ENCODE measurements at regions not wholly inside any gene's neighbourhood (a gene's known extent, or its start where the extent isn't known, plus 50 kb on each side); places are given as distances from the start of the nearest gene placed in this dataset.

DNA sequence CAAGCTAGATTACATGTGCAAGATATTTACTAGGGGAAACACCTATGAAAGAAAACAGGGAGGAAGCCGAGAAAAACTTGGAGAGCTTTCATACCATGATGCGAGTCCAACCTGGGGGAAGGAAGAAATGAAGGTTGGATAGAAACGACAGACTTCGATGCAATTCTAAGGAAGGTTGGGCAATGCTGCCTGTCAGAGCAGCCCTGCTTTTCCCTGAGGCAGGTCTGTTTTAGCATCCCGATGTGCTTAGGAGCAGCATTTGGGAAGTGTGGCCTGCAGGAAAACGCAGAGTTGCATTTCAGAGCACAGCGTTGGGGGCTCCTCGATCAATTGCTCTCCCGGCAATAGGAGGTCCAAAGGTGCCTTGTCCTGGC, 91.9 kb upstream of the DTNBP1 start:
- TF ChIP-seq, protein P1, sequence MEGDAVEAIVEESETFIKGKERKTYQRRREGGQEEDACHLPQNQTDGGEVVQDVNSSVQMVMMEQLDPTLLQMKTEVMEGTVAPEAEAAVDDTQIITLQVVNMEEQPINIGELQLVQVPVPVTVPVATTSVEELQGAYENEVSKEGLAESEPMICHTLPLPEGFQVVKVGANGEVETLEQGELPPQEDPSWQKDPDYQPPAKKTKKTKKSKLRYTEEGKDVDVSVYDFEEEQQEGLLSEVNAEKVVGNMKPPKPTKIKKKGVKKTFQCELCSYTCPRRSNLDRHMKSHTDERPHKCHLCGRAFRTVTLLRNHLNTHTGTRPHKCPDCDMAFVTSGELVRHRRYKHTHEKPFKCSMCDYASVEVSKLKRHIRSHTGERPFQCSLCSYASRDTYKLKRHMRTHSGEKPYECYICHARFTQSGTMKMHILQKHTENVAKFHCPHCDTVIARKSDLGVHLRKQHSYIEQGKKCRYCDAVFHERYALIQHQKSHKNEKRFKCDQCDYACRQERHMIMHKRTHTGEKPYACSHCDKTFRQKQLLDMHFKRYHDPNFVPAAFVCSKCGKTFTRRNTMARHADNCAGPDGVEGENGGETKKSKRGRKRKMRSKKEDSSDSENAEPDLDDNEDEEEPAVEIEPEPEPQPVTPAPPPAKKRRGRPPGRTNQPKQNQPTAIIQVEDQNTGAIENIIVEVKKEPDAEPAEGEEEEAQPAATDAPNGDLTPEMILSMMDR (IDR thresholded peaks at IDR 0.05) = no peak
- TF ChIP-seq POLR2A (IDR thresholded peaks at IDR 0.05) = no peak

All from prostate gland (tissue), 2 donors.